ENCODE measurements at regions not wholly inside any gene's neighbourhood (a gene's known extent, or its start where the extent isn't known, plus 50 kb on each side); places are given as distances from the start of the nearest gene placed in this dataset.

- Mint-ChIP-seq H3K27me3 (no peaks in the 10 kb centered on the region), H3K4me1 (peaks cover 0 to 5% (median 0%) of the 10 kb centered on the region in 4 donors), H3K9me3 (peaks cover 0 to 6% (median 1%) of the 10 kb centered on the region in 7 donors), H3K27ac (no peak overlapping the region), H3K36me3 (no peaks in the 10 kb centered on the region), H3K4me3 (no peak overlapping the region)
- no peaks in the 10 kb centered on the region for H3K36me3 ChIP-seq (ENCODE audit: control insufficient read depth, insufficient read depth, low read length)
- no peaks in the 10 kb centered on the region for H3K27me3 ChIP-seq (ENCODE audit: control insufficient read depth, insufficient read depth, low read length)
- no peak for ATAC-seq (ENCODE audit: low read depth in 2 of 2)
- H3K27ac ChIP-seq (ENCODE audit: insufficient read depth, low read length, poor library complexity, severe bottlenecking) = no peak overlapping the region
- H3K4me1 ChIP-seq (ENCODE audit: control insufficient read depth, insufficient read depth, low read length, poor library complexity, severe bottlenecking) = no peaks in the 10 kb centered on the region
- no peaks in the 10 kb centered on the region for H3K9me3 ChIP-seq (ENCODE audit: control insufficient read depth in 2 of 2, low read length in 2 of 2)
- DNase-seq = no peak
- no peak overlapping the region for H3K4me3 ChIP-seq (ENCODE audit: low read depth, low read length)
These were observed 282.9 kb upstream of the IGFBP3 start for GRCh38 chr7:46203926-46204325.

GRCh38 chr7:46202379-46202778 is 281.3 kb upstream of the IGFBP3 start:
- H3K4me3 ChIP-seq (ENCODE audit: low read depth, low read length) = no peak overlapping the region
- ATAC-seq (ENCODE audit: low read depth in 2 of 2) = no peak

GRCh38 chr7:46201961-46202360 is 280.9 kb upstream of the IGFBP3 start:
- Mint-ChIP-seq H3K9me3 (peaks cover 0 to 8% (median 1%) of the 10 kb centered on the region in 7 donors), H3K27ac (no peak overlapping the region), H3K27me3 (no peaks in the 10 kb centered on the region), H3K4me1 (peaks cover 0 to 5% (median 0%) of the 10 kb centered on the region in 4 donors), H3K36me3 (no peaks in the 10 kb centered on the region), H3K4me3 (no peak overlapping the region)
- Histone ChIP-seq H3K9me3 (ENCODE audit: control insufficient read depth in 2 of 2, low read length in 2 of 2) (no peaks in the 10 kb centered on the region), H3K4me3 (ENCODE audit: low read depth, low read length) (no peak overlapping the region), H3K4me1 (ENCODE audit: control insufficient read depth, insufficient read depth, low read length, poor library complexity, severe bottlenecking) (no peaks in the 10 kb centered on the region), H3K27me3 (ENCODE audit: control insufficient read depth, insufficient read depth, low read length) (no peaks in the 10 kb centered on the region), H3K36me3 (ENCODE audit: control insufficient read depth, insufficient read depth, low read length) (no peaks in the 10 kb centered on the region), H3K27ac (ENCODE audit: insufficient read depth, low read length, poor library complexity, severe bottlenecking) (no peak overlapping the region)
- ATAC-seq (ENCODE audit: low read depth in 2 of 2) (no peak), DNase-seq (no peak)

More at GRCh38 chr7:46202379-46202778, 281.3 kb upstream of the IGFBP3 start:
- Mint-ChIP-seq H3K9me3 (peaks cover 0 to 8% (median 1%) of the 10 kb centered on the region in 7 donors), H3K4me3 (no peak overlapping the region), H3K27me3 (no peaks in the 10 kb centered on the region), H3K27ac (no peak overlapping the region), H3K4me1 (peaks cover 0 to 5% (median 0%) of the 10 kb centered on the region in 4 donors), H3K36me3 (no peaks in the 10 kb centered on the region)
- Histone ChIP-seq H3K4me1 (ENCODE audit: control insufficient read depth, insufficient read depth, low read length, poor library complexity, severe bottlenecking) (no peaks in the 10 kb centered on the region), H3K27me3 (ENCODE audit: control insufficient read depth, insufficient read depth, low read length) (no peaks in the 10 kb centered on the region), H3K27ac (ENCODE audit: insufficient read depth, low read length, poor library complexity, severe bottlenecking) (no peak overlapping the region), H3K9me3 (ENCODE audit: control insufficient read depth in 2 of 2, low read length in 2 of 2) (no peaks in the 10 kb centered on the region), H3K36me3 (ENCODE audit: control insufficient read depth, insufficient read depth, low read length) (no peaks in the 10 kb centered on the region)
- no peak for DNase-seq

- Mint-ChIP-seq H3K27ac (no peak overlapping the region), H3K36me3 (no peaks in the 10 kb centered on the region), H3K4me3 (no peak overlapping the region), H3K9me3 (peaks cover 0 to 8% (median 2%) of the 10 kb centered on the region in 7 donors), H3K27me3 (no peaks in the 10 kb centered on the region), H3K4me1 (no peaks in the 10 kb centered on the region)
- no peaks in the 10 kb centered on the region for H3K36me3 ChIP-seq (ENCODE audit: control insufficient read depth, insufficient read depth, low read length)
- H3K27ac ChIP-seq (ENCODE audit: insufficient read depth, low read length, poor library complexity, severe bottlenecking) = no peak overlapping the region
- H3K4me3 ChIP-seq (ENCODE audit: low read depth, low read length) = no peak overlapping the region
- ATAC-seq (ENCODE audit: low read depth in 2 of 2) (no peak), DNase-seq (no peak)
- no peaks in the 10 kb centered on the region for H3K27me3 ChIP-seq (ENCODE audit: control insufficient read depth, insufficient read depth, low read length)
- no peaks in the 10 kb centered on the region for H3K4me1 ChIP-seq (ENCODE audit: control insufficient read depth, insufficient read depth, low read length, poor library complexity, severe bottlenecking)
- H3K9me3 ChIP-seq (ENCODE audit: control insufficient read depth in 2 of 2, low read length in 2 of 2) = no peaks in the 10 kb centered on the region
These were observed 277.6 kb upstream of the IGFBP3 start for GRCh38 chr7:46198701-46199100.

GRCh38 chr7:46197785-46198540 is 276.9 kb upstream of the IGFBP3 start:
- no peaks in the 10 kb centered on the region for H3K36me3 Mint-ChIP-seq
- Histone ChIP-seq H3K27ac (ENCODE audit: insufficient read depth, low read length, poor library complexity, severe bottlenecking) (no peak overlapping the region), H3K4me3 (ENCODE audit: low read depth, low read length) (no peak overlapping the region), H3K4me1 (ENCODE audit: control insufficient read depth, insufficient read depth, low read length, poor library complexity, severe bottlenecking) (no peaks in the 10 kb centered on the region), H3K36me3 (ENCODE audit: control insufficient read depth, insufficient read depth, low read length) (no peaks in the 10 kb centered on the region), H3K9me3 (ENCODE audit: control insufficient read depth in 2 of 2, low read length in 2 of 2) (no peaks in the 10 kb centered on the region), H3K27me3 (ENCODE audit: control insufficient read depth, insufficient read depth, low read length) (no peaks in the 10 kb centered on the region)
- H3K9me3 Mint-ChIP-seq = peaks cover 0 to 8% (median 2%) of the 10 kb centered on the region in 7 donors
- H3K27ac Mint-ChIP-seq = no peak overlapping the region
- H3K4me1 Mint-ChIP-seq = no peaks in the 10 kb centered on the region
- H3K27me3 Mint-ChIP-seq = no peaks in the 10 kb centered on the region
- ATAC-seq (ENCODE audit: low read depth in 2 of 2) = no peak
- no peak for DNase-seq
- H3K4me3 Mint-ChIP-seq = no peak overlapping the region

GRCh38 chr7:46195934-46196333 is 274.9 kb upstream of the IGFBP3 start:
- H3K9me3 ChIP-seq (ENCODE audit: control insufficient read depth in 2 of 2, low read length in 2 of 2) = no peaks in the 10 kb centered on the region
- H3K27me3 Mint-ChIP-seq = no peaks in the 10 kb centered on the region
- H3K9me3 Mint-ChIP-seq = peaks cover 0 to 8% (median 2%) of the 10 kb centered on the region in 7 donors
- no peaks in the 10 kb centered on the region for H3K36me3 ChIP-seq (ENCODE audit: control insufficient read depth, insufficient read depth, low read length)
- no peaks in the 10 kb centered on the region for H3K36me3 Mint-ChIP-seq
- no peak overlapping the region for H3K4me3 ChIP-seq (ENCODE audit: low read depth, low read length)
- no peak overlapping the region for H3K27ac ChIP-seq (ENCODE audit: insufficient read depth, low read length, poor library complexity, severe bottlenecking)
- no peak for ATAC-seq (ENCODE audit: low read depth in 2 of 2)
- H3K27ac Mint-ChIP-seq = no peak overlapping the region
- H3K27me3 ChIP-seq (ENCODE audit: control insufficient read depth, insufficient read depth, low read length) = no peaks in the 10 kb centered on the region
- DNase-seq = no peak
- no peaks in the 10 kb centered on the region for H3K4me1 ChIP-seq (ENCODE audit: control insufficient read depth, insufficient read depth, low read length, poor library complexity, severe bottlenecking)
- no peaks in the 10 kb centered on the region for H3K4me1 Mint-ChIP-seq
- H3K4me3 Mint-ChIP-seq = no peak overlapping the region

- no peak overlapping the region for H3K27ac ChIP-seq (ENCODE audit: insufficient read depth, low read length, poor library complexity, severe bottlenecking)
- Mint-ChIP-seq H3K27me3 (no peaks in the 10 kb centered on the region), H3K27ac (no peak overlapping the region), H3K4me3 (no peak overlapping the region), H3K9me3 (peaks cover 0 to 7% (median 2%) of the 10 kb centered on the region in 7 donors), H3K36me3 (no peaks in the 10 kb centered on the region), H3K4me1 (no peaks in the 10 kb centered on the region)
- H3K9me3 ChIP-seq (ENCODE audit: control insufficient read depth in 2 of 2, low read length in 2 of 2) = no peaks in the 10 kb centered on the region
- ATAC-seq (ENCODE audit: low read depth in 2 of 2) (no peak), DNase-seq (no peak)
- H3K27me3 ChIP-seq (ENCODE audit: control insufficient read depth, insufficient read depth, low read length) = no peaks in the 10 kb centered on the region
- H3K4me1 ChIP-seq (ENCODE audit: control insufficient read depth, insufficient read depth, low read length, poor library complexity, severe bottlenecking) = no peaks in the 10 kb centered on the region
- H3K36me3 ChIP-seq (ENCODE audit: control insufficient read depth, insufficient read depth, low read length) = no peaks in the 10 kb centered on the region
- H3K4me3 ChIP-seq (ENCODE audit: low read depth, low read length) = no peak overlapping the region
These were observed 271.2 kb upstream of the IGFBP3 start for GRCh38 chr7:46192271-46192670.

GRCh38 chr7:46191776-46192175 is 270.7 kb upstream of the IGFBP3 start:
- no peaks in the 10 kb centered on the region for H3K36me3 ChIP-seq (ENCODE audit: control insufficient read depth, insufficient read depth, low read length)
- no peaks in the 10 kb centered on the region for H3K36me3 Mint-ChIP-seq
- H3K27me3 ChIP-seq (ENCODE audit: control insufficient read depth, insufficient read depth, low read length) = no peaks in the 10 kb centered on the region
- no peak overlapping the region for H3K27ac ChIP-seq (ENCODE audit: insufficient read depth, low read length, poor library complexity, severe bottlenecking)
- no peaks in the 10 kb centered on the region for H3K4me1 Mint-ChIP-seq
- no peaks in the 10 kb centered on the region for H3K27me3 Mint-ChIP-seq
- peaks cover 0 to 7% (median 2%) of the 10 kb centered on the region in 7 donors for H3K9me3 Mint-ChIP-seq
- H3K4me3 Mint-ChIP-seq = no peak overlapping the region
- ATAC-seq (ENCODE audit: low read depth in 2 of 2) (no peak), DNase-seq (no peak)
- no peak overlapping the region for H3K4me3 ChIP-seq (ENCODE audit: low read depth, low read length)
- H3K4me1 ChIP-seq (ENCODE audit: control insufficient read depth, insufficient read depth, low read length, poor library complexity, severe bottlenecking) = no peaks in the 10 kb centered on the region
- peak overlapping the region in 1 of 3 donors; percentile 84 for H3K27ac Mint-ChIP-seq
- no peaks in the 10 kb centered on the region for H3K9me3 ChIP-seq (ENCODE audit: control insufficient read depth in 2 of 2, low read length in 2 of 2)
